ENCODE measurements at regions not wholly inside any gene's neighbourhood (a gene's known extent, or its start where the extent isn't known, plus 50 kb on each side); places are given as distances from the start of the nearest gene placed in this dataset.

- DNase-seq (ENCODE audit: low spot score): peak; percentile 10
These were observed 427.3 kb upstream of the FAM241A start for GRCh38 chr4:111717921-111718320.

GRCh38 chr4:111718763-111719559 lies 426.3 kb upstream of the FAM241A start:
- no peak for DNase-seq (ENCODE audit: low spot score)

GRCh38 chr4:111720866-111721265 lies 424.4 kb upstream of the FAM241A start:
- DNase-seq (ENCODE audit: low spot score): no peak

- no peak for DNase-seq (ENCODE audit: low spot score)
These were observed 423.0 kb upstream of the FAM241A start for GRCh38 chr4:111722213-111722720.

DNA sequence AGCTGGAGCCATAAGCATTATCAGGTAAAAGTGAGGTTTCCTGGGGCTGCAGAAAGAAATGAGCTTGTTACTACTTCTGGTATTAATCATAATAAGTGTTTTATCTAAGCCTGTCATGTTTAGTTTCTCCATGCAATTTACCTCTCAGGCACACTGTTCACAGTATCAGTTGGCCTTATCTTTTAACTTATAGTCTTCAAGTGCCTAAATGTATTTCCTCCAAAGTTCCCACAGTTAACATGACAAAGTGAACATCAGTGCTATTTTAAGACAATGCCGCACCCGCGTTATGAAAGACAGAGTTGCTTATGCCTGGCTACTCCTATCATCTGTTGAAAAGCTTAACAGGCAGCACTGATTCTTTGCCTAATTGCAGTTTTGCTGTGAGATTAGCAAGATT lies 408.7 kb upstream of the FAM241A start:
- DNase-seq (ENCODE audit: low spot score): no peak

DNA sequence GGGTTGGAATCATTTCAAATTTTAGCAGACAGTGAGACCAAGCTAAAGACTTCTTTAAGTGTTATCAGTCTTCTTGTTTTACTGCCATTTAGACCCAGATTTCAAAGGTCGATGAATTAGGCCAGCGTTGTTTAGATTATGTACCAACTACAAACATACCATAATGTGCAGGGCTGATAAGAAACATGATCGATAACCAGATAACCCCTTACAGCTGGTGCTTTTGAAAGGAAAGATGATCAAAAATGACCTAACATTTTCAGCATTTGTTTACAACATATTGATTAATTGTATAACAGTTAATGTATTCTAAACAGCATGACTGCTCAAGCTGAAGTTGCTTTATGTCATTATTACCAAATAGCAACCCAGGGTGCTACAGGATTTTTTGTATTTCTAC lies 400.4 kb upstream of the FAM241A start:
- DNase-seq (ENCODE audit: low spot score): no peak

DNA sequence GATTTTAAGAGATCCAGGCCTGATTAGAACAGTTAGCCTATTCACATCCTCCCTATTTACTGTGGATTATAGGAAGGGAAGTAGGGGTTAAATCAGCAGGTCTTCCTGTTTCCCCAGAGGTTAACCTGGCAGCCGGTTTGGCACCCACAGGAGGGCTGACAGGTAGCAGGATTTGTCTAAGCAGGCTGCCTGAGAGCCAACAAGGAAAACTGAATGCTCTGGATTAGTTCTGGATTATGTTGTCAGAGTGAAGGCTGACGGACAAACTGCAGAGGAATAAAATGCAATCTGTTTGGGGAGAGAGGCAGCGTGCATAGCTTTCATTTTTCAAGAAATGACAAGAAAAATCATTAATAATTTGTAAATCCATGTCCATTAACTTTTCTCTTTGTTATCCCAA lies 397.1 kb upstream of the FAM241A start:
- no peak for DNase-seq (ENCODE audit: low spot score)

DNA sequence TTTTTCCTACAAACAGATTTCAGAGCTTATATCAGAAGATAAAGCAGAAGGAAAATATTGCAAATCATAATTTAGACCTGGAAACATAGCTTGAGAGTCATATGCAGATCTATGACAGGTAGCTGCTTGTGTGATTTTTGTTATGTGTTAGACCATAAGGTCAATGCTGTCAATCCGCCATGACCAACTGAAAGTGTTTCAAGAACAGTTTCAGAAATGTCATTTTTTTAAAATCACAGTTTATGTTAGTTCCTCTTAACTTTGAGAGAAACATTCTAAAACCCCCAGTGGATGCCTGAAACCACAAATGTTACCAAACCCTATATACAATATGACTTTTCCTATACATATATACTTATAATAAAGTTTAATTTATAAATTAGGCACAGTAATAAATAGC lies 391.3 kb upstream of the FAM241A start:
- DNase-seq (ENCODE audit: low spot score): no peak

GRCh38 chr4:111755571-111755970 lies 389.7 kb upstream of the FAM241A start:
- no peak for DNase-seq (ENCODE audit: low spot score)

GRCh38 chr4:111761531-111761930 lies 383.7 kb upstream of the FAM241A start:
- peak; percentile 44 for DNase-seq (ENCODE audit: low spot score)

DNA sequence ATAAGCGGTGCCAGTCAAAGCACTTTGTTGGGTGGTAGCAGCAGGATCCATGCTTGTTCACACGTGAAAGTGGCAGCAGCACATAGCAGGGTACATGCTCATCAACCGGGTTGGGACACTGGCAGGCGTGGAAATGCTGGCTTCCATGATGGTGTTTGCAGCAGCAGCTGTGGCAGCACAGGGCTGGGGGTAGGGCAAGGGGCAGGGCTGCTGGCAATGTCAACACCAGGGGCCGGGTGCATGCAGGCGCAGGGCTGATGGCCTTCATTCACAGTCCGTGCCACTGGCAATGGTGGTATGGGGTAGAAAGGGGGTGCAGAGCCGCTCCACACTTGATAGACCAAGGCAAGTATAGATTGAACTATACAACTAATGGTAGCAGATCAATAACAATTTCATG lies 374.7 kb upstream of the FAM241A start:
- DNase-seq (ENCODE audit: low spot score): no peak

- no peak for DNase-seq (ENCODE audit: low spot score)
These were observed 371.4 kb upstream of the FAM241A start for GRCh38 chr4:111773858-111774257.

GRCh38 chr4:111775556-111776297 lies 369.5 kb upstream of the FAM241A start:
- peak; percentile 17 for DNase-seq (ENCODE audit: low spot score)

DNA sequence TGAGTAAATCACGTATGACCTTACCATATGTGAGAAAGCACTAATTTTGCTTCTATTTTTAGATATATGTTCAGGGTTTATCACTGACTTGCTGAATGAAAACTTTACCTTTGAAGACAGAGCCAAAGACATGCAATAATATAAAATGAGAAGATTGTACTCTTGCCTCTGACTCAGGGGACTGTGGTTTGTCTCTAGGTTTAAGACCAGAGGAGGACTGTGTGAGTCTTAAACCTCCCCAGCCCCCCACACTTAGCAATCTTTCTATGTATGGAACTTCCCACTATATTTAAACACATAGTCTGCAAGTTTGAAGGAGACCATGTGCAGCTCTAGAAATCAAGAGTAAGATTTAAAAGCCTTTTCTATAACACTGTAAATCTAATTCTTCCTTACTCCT lies 368.7 kb upstream of the FAM241A start:
- DNase-seq (ENCODE audit: low spot score): no peak

DNA sequence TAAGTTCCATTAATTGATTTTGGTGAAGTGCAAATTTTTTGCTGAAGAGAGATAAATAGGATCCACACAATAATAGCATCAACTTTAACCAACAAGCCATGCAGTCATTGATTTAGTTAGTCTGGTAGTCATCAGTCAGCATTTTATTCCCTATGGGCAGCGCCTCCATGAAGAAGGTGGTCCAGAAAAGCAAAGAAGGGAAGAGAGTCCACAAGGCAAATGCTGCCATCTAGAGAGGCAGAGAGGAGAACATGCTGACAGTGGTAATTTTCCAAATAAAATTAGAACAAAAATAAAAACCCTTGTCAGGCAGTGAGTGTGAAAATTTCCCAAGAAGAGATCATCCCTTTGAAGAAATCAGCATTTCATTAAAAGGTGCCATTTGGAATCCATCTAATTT lies 366.7 kb upstream of the FAM241A start:
- DNase-seq (ENCODE audit: low spot score): peak; percentile 29

DNA sequence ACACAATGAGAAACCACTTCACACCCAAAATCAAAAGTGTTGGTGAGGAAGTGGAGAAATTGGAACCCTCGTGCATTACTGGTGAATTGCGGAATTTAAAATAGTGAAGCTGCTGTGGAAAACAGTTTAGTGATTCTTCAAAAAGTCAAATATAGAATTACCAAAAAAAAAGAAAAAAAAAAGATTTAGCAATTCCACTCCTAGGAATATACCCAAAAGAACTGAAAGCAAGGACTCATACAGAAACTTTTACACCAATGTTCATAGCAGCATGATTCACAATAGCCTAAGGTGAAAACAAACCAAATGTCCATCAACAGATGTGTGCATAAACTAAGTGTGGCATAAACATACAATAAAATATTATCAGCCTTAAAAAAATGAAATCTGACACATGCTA lies 364.3 kb upstream of the FAM241A start:
- no peak for DNase-seq (ENCODE audit: low spot score)

DNA sequence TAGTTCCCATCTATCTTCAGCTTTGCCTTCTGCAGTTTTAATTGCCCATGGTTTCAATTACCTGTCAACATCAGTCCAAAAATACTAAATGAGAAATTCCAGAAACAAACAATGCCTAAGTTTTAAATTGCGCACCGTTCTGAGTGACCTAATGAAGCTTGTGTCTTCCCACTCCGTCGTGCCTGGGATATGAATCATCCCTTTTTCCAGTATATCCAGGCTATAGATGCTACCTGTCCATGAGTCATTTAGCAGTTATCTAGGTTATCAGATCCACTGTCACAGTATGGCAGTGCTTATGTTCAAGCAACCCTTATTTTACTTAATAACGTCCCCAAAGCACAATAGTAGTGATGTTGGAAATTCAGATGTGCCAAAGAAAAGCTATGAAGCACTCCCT lies 363.6 kb upstream of the FAM241A start:
- no peak for DNase-seq (ENCODE audit: low spot score)

DNA sequence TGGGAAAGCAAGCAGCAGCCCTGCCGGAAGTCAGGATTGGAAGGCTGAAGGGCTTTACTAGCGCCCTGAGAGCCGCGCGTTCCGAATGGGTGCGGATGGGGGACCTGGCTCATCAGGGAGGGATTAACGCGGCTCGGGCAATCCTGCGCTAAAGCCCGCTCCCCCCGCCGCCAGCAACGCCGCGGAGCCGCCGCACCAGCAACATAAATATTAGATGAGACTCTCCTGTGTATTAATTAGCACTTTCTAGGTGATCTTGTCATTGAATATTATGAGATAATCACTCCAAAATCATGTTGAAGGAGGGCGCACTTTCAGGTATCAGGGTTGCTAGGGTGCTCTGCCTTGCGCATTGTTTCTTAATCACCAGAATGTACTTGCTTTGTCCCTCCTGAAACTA lies 357.2 kb upstream of the FAM241A start:
- DNase-seq (ENCODE audit: low spot score): no peak

DNA sequence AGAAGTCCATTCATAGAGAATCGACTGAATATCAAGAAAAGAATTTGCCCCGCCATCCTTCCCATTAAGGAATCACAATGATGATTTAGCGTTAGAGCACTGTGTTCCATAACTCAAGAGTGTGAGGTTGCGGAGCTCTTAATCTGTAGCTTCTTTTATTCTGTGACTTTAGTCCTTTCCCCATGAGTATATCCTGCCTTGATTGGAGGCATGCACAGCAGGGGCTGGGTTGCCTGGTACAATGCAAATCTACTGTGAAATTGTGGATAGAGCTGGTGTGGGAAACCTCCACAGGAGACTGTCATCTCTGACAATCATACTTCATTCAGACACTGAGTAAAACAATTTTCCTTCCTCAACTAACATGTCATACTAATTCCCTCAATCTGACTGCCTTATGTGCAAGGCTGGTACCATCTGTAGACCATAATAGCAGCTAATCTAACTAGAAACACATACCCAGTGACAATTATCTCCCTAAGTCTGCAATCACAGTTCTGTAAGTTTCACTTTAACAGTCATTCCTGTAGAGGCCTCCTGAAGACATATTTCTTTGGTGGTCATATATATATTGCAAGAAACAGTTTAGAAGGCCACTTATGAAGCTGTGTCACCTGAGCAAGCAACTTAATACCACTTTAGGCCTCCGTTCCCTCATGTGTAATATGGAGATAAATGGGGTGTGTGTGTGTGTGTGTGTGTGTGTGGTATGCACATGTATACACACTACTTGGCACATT lies 355.2 kb upstream of the FAM241A start:
- DNase-seq (ENCODE audit: low spot score): no peak

- no peak for DNase-seq (ENCODE audit: low spot score)
These were observed 352.6 kb upstream of the FAM241A start for GRCh38 chr4:111792632-111793031.

DNA sequence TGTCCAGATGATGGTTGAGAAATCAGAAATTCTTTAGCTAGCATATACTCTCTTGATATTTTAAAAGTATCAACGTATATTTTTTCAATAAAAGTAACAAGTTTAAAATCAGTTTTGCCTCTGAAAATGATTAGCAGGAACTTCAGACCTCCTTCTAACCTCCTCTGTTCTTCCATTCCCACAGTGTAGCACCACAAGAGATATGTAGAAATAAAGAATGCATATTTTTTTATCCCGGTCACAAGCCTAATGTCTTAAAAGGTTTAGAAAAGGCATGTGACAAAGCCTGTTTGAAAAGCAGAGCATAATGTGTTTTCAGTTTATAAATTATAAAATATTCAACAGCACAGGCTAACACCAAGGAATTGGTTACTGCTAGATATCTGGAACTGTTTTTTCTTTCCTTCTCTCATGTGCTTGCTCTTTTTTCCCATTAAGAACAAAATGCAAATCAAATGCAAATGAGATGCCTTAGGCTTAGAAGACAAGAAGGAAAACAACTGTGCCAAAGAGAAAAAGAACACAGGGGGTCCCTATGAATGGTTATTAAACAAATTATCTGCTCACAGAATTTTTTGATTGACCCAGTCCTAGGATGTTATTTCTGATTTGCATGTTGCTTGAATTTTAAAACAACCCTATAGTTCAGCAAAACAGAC lies 351.7 kb upstream of the FAM241A start:
- DNase-seq (ENCODE audit: low spot score): no peak

Data from AG20443 (cell line).